GM19035 (cell line): ENCODE measurements at regions not wholly inside any gene's neighbourhood (a gene's known extent, or its start where the extent isn't known, plus 50 kb on each side); places are given as distances from the start of the nearest gene placed in this dataset.

Experiments used
- ATAC-seq: cut with Tn5 transposase; IDR thresholded peaks from one replicate; pipeline ENCODE4 v1.9.1; 2021; ENCODE audit not compliant: unreplicated experiment

DNA sequence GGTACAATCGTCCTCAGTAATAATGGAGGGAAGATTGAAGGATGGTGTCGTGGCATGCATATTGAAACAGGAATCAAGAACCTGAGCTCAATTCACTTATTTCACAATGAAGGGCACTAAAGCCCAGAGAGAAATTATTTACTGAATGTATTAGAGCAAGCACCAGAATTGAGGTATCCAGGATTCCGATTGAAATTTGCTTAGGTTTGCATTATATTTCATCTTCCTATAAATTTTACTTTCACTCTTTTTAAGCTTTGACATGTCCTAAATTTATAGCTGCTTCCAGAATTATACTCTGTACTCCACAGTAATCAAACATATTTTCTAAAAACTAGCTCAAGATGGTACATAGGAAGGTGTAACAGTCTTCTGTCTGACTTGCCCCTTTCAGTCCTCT is 454.9 kb upstream of the HTR2A start:
- ATAC-seq, result no peak

DNA sequence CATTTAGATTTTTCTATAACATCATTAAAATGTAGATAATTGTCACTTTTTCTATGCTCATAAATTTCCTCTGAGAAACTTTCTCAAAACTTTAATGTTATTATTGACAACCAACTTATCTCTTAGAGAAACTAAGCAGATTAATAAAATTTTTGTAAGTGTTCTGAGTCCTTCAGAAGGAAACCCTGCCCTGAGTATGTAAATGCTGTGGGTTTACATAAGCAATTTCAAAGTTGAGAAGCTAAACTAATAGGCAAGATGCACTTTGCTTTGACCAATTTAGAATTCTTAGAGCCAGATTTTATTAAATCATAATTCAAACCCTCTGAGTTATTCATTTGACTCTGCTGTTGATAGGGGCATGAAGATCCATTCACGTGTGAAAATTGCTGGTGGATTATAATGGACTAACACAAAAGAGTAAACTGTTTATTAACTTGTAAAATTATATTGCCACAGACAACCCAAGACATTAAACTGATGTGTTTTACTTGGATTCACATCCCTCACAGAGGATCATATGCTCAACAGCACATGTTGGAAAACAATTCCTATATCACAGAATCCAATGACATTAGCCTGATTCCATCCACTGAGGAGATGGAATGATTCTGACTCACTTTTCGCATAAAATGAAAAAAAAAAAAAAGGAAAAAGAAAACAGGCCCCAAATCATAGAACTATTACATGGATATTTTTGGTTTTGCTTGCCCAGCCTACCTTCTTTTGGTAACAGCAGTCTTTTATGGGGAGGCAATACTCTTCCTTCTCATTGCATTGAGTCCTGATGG is 453.7 kb upstream of the HTR2A start:
- no peak for ATAC-seq

- no peak for ATAC-seq
These were observed 452.4 kb upstream of the HTR2A start for GRCh38 chr13:47349211-47349610.

GRCh38 chr13:47337781-47338507 is 441.1 kb upstream of the HTR2A start:
- ATAC-seq, result no peak

GRCh38 chr13:47334173-47334572 is 437.3 kb upstream of the HTR2A start:
- ATAC-seq, result no peak

GRCh38 chr13:47332149-47332548 is 435.3 kb upstream of the HTR2A start:
- no peak for ATAC-seq

DNA sequence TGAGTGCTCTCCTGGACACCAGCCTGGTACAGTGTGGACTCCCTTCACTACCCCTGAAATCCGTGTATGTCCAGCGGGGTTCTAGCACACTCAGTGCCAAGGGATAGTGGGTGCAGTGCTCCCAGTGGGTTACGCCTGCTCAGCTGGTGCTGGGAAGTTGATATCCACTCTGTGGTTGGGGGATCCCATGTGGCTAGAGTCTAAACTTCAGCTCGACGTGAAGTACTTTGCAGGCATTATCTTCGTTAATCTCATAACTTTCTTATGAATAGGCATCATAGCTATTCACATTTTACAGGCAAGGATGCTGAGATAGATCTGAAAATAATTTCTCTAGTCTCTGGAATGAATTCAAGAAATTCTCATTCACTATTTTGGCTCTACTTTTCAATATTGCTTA is 433.2 kb upstream of the HTR2A start:
- no peak for ATAC-seq

DNA sequence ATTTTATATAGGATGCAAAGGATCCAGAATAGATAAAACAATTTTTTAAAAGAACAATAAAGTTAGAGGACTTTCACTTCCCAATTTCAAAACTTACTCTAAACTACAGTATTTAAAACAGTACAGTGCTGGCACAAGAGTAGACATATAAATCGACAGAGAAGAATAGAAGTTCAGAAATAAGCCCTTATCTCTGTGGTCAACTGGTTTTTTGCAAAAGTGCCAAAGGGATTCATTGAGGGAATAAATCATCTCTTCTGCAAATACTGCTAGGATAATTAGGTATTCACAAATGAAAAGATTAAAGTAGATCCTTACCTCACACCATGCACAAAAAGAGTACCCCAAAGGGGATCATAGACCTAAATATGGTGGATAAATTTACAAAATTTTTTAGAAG is 431.0 kb upstream of the HTR2A start:
- ATAC-seq, result no peak

DNA sequence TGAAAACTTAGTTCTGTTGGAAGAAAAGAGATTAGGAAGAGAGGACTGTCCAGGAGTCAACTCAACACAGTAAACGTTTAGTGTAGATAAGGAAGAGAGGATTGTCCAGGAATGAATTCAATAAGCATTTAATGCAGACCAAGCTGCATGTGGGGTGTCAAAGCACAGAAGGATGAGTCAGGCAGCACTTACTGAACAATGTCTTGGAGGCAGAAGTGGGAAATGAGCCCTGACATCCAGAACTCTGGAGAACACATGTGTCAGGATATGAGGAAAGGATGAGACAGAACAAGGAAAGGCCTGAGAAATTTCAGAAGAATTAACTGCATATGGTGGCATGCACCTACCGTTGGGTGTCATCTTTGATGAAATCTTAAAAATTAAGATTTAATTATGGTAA is 429.2 kb upstream of the HTR2A start:
- no peak for ATAC-seq

DNA sequence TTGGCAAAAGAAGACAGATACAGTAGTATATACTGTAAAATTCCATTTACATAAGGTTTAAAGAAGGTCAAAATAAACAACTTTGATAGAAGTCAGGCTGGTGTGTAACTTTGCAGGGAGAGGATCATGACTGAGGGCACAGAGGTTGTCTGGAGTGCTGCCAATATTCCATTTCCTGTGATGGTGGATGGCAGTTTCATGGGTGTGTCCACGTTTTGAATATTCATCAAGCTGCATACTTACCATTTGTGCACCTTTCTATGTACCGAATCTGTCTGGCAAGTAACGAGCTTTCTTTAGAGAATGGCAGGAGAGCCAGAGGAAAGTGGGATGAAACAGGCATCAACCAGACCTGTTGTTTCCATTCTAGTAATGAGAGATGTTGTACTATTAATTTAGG is 420.5 kb upstream of the HTR2A start:
- ATAC-seq, result no peak

- no peak for ATAC-seq
These were observed 413.5 kb upstream of the HTR2A start for GRCh38 chr13:47310401-47310800.

DNA sequence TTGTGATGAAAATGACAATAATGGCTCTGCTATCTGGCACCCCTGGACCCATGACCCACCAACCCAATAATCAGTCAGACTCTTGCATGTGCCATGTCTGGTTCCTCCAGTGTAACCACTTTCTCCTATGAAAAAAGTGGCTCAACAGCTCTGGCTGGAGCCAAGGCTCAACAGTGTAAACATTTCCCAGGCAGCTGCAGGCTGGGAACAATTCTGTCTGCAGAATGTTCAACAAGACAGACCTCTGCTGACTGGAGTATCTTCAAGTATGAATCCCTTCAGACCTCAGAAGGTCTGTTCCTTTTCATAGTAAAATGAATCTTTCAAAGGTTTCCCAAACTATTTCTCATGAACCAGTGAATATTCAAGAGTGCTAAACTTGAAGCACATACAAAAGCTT is 410.1 kb upstream of the HTR2A start:
- no peak for ATAC-seq

DNA sequence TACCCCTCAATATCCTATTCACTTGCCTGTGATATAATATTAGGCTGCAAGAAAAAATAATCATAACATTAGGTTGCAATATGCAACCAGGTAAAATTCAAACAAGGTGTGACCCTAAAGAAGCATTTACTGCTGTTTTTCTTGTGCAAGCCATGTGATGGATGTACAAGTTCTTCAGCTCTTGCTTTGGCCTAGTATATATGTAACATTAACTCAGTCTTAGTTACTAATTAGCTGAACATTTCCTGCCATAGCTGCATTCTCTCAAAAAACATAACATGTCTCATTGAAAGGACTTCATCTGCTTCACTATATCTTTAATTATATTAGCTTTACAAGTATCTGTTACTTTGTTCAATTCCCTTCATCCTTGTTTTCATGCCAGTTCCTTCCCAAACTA is 406.8 kb upstream of the HTR2A start:
- ATAC-seq, result no peak

- ATAC-seq, result no peak
These were observed 402.5 kb upstream of the HTR2A start for GRCh38 chr13:47299304-47299703.

DNA sequence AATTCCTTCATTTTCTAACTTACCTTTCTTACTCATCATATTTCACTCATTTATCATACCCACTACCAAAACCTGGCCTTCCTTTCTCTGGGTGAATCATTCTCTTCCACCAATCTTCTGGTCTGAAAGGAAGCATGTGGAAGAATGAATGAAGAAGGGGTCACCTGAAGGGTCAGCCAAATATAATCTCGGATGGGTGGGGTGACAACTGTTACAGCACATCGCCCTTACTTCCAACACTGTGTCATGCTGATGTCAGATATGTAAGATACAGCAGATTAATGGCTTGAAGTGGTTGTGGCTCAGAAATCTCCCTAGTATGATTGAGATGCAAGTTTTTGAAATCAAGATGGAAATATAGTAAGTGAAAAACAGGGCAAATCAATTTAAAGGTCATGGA is 401.7 kb upstream of the HTR2A start:
- ATAC-seq, result no peak

DNA sequence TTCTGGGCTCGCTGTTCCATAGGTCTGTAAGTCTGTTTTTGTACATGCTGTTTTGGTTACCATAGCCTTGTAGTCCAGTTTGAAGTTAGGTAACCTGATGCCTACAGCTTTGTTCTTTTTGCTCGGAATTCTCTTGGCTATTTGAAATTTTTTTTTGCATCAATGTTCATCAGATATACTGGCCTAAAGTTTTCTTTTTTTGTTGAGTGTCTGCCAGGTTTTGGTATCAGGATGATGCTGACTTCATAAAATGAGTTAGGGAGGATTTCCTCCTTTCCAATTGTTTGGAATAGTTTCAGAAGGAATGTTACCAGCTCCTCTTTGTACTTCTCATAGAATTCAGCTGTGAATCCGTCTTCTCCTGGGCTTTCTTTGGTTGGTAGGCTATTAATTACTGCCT is 397.8 kb upstream of the HTR2A start:
- no peak for ATAC-seq

- no peak for ATAC-seq
These were observed 394.3 kb upstream of the HTR2A start for GRCh38 chr13:47291107-47291656.

- no peak for ATAC-seq
These were observed 392.7 kb upstream of the HTR2A start for GRCh38 chr13:47289567-47289966.

DNA sequence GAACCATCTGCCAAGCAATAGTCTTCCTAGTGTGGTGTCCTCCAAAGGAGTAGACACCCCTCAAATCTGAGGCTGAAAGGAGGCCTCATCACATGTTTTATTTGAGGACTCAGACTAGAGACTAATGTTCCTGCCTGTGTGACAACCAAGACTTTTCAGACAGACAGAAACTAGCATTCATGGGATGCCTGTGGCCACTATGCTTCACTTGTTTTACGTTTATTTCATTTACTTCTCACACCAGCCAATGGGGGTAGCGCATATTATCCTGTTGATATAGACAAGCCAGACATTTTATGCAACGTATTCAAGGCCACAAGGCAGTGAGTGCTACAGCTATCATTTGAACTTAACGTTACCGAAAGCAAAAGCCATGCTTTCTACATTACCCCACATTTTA is 391.7 kb upstream of the HTR2A start:
- no peak for ATAC-seq

GRCh38 chr13:47287291-47287751 is 390.5 kb upstream of the HTR2A start:
- no peak for ATAC-seq

- no peak for ATAC-seq
These were observed 385.1 kb upstream of the HTR2A start for GRCh38 chr13:47281991-47282390.

DNA sequence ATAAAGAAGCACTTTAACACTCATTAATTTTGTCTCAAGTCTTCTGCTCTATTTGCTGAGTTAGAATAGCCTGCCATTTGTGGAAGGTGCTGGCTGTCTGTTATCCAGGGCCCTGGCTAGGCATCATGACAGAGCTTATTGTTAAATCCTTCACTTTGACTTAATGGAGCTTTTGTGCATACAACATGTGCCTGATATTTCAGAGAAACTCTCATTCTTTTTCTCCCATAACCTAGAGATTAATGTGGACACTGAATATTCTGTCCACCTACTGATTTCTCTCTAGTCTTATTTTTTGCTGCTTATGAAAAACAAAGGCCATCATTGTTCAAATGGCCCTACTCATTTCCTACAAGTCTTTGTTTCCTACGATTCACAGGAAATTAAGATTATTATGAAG is 383.1 kb upstream of the HTR2A start:
- no peak for ATAC-seq
